ENCODE measurements at regions not wholly inside any gene's neighbourhood (a gene's known extent, or its start where the extent isn't known, plus 50 kb on each side); places are given as distances from the start of the nearest gene placed in this dataset.

GRCh38 chr17:15177343-15177742, 87.8 kb downstream of the PMP22 start:
- no peak for TF ChIP-seq CTCF (IDR thresholded peaks at IDR 0.05; ENCODE audit: unreplicated experiment)
- no peaks in the 10 kb centered on the region for H3K9me3 Mint-ChIP-seq (ENCODE audit: low read depth)
- DNase-seq (ENCODE audit: low spot score, unreplicated experiment) = no peak
- no peaks in the 10 kb centered on the region for H3K36me3 Mint-ChIP-seq (ENCODE audit: insufficient read depth)
- H3K27me3 Mint-ChIP-seq = peaks cover 6% of the 10 kb centered on the region
- H3K27ac Mint-ChIP-seq = no peak overlapping the region
- no peak overlapping the region for H3K4me3 Mint-ChIP-seq (ENCODE audit: low read depth)
- H3K4me1 Mint-ChIP-seq (ENCODE audit: low read depth) = peaks cover 2% of the 10 kb centered on the region

- Mint-ChIP-seq H3K27me3 (peaks cover 6% of the 10 kb centered on the region), H3K36me3 (ENCODE audit: insufficient read depth) (no peaks in the 10 kb centered on the region), H3K4me3 (ENCODE audit: low read depth) (no peak overlapping the region), H3K9me3 (ENCODE audit: low read depth) (no peaks in the 10 kb centered on the region), H3K4me1 (ENCODE audit: low read depth) (peaks cover 13% of the 10 kb centered on the region), H3K27ac (no peak overlapping the region)
- no peak for TF ChIP-seq CTCF (IDR thresholded peaks at IDR 0.05; ENCODE audit: unreplicated experiment)
- DNase-seq (ENCODE audit: low spot score, unreplicated experiment) = no peak
Measured at GRCh38 chr17:15175356-15175755, 89.8 kb downstream of the PMP22 start.

GRCh38 chr17:15171167-15172047, 93.7 kb downstream of the PMP22 start:
- TF ChIP-seq CTCF (IDR thresholded peaks at IDR 0.05; ENCODE audit: unreplicated experiment) = peak; percentile 91
- Mint-ChIP-seq H3K9me3 (ENCODE audit: low read depth) (no peaks in the 10 kb centered on the region), H3K4me1 (ENCODE audit: low read depth) (peaks cover 23% of the 10 kb centered on the region), H3K27me3 (no peaks in the 10 kb centered on the region), H3K4me3 (ENCODE audit: low read depth) (no peak overlapping the region), H3K27ac (peak overlapping the region; percentile 51), H3K36me3 (ENCODE audit: insufficient read depth) (no peaks in the 10 kb centered on the region)
- peak; percentile 78 for DNase-seq (ENCODE audit: low spot score, unreplicated experiment)

- no peaks in the 10 kb centered on the region for H3K9me3 Mint-ChIP-seq (ENCODE audit: low read depth)
- peaks cover 23% of the 10 kb centered on the region for H3K4me1 Mint-ChIP-seq (ENCODE audit: low read depth)
- no peak for DNase-seq (ENCODE audit: low spot score, unreplicated experiment)
- no peaks in the 10 kb centered on the region for H3K36me3 Mint-ChIP-seq (ENCODE audit: insufficient read depth)
- H3K27ac Mint-ChIP-seq = no peak overlapping the region
- H3K4me3 Mint-ChIP-seq (ENCODE audit: low read depth) = no peak overlapping the region
- no peak for TF ChIP-seq CTCF (IDR thresholded peaks at IDR 0.05; ENCODE audit: unreplicated experiment)
- no peaks in the 10 kb centered on the region for H3K27me3 Mint-ChIP-seq
Measured at GRCh38 chr17:15169676-15170075, 95.5 kb downstream of the PMP22 start.

GRCh38 chr17:15168379-15168778, 96.7 kb downstream of the PMP22 start:
- Mint-ChIP-seq H3K9me3 (ENCODE audit: low read depth) (peaks cover 1% of the 10 kb centered on the region), H3K27ac (no peak overlapping the region), H3K27me3 (no peaks in the 10 kb centered on the region), H3K4me3 (ENCODE audit: low read depth) (peak overlapping the region; percentile 9), H3K36me3 (ENCODE audit: insufficient read depth) (no peaks in the 10 kb centered on the region), H3K4me1 (ENCODE audit: low read depth) (peaks cover 23% of the 10 kb centered on the region)
- no peak for DNase-seq (ENCODE audit: low spot score, unreplicated experiment)
- TF ChIP-seq CTCF (IDR thresholded peaks at IDR 0.05; ENCODE audit: unreplicated experiment) = no peak
